ENCODE measurements at regions not wholly inside any gene's neighbourhood (a gene's known extent, or its start where the extent isn't known, plus 50 kb on each side); places are given as distances from the start of the nearest gene placed in this dataset.

GRCh38 chr5:164637931-164638521 is 1132.6 kb downstream of the MAT2B start:
- Histone ChIP-seq H3K4me1 (ENCODE audit: control insufficient read depth in 5 of 5, insufficient read depth in 5 of 5, low read length in 5 of 5) (no peaks in the 10 kb centered on the region), H3K27ac (ENCODE audit: low read depth, low read length) (no peak overlapping the region), H3K9me3 (ENCODE audit: control insufficient read depth in 5 of 5, low read length in 5 of 5) (no peaks in the 10 kb centered on the region), H3K36me3 (ENCODE audit: control insufficient read depth in 5 of 5, insufficient read depth in 5 of 5, low read length in 5 of 5) (no peaks in the 10 kb centered on the region), H3K27me3 (ENCODE audit: control insufficient read depth in 5 of 5, insufficient read depth in 4 of 5, low read length in 5 of 5) (no peaks in the 10 kb centered on the region), H3K9ac (ENCODE audit: low read length in 5 of 5) (no peak overlapping the region), H3K4me3 (ENCODE audit: low read depth in 1 of 5, low read length in 5 of 5) (no peak overlapping the region)

- no peaks in the 10 kb centered on the region for H3K36me3 ChIP-seq (ENCODE audit: control insufficient read depth in 5 of 5, insufficient read depth in 5 of 5, low read length in 5 of 5)
- no peak overlapping the region for H3K27ac ChIP-seq (ENCODE audit: low read depth, low read length)
- H3K27me3 ChIP-seq (ENCODE audit: control insufficient read depth in 5 of 5, insufficient read depth in 4 of 5, low read length in 5 of 5) = no peaks in the 10 kb centered on the region
- no peaks in the 10 kb centered on the region for H3K4me1 ChIP-seq (ENCODE audit: control insufficient read depth in 5 of 5, insufficient read depth in 5 of 5, low read length in 5 of 5)
- H3K4me3 ChIP-seq (ENCODE audit: low read depth in 1 of 5, low read length in 5 of 5) = no peak overlapping the region
- no peak overlapping the region for H3K9ac ChIP-seq (ENCODE audit: low read length in 5 of 5)
- H3K9me3 ChIP-seq (ENCODE audit: control insufficient read depth in 5 of 5, low read length in 5 of 5) = no peaks in the 10 kb centered on the region
These were observed 1143.8 kb downstream of the MAT2B start for GRCh38 chr5:164649266-164649665.

- H3K27ac ChIP-seq (ENCODE audit: low read depth, low read length) = no peak overlapping the region
- H3K36me3 ChIP-seq (ENCODE audit: control insufficient read depth in 5 of 5, insufficient read depth in 5 of 5, low read length in 5 of 5) = no peaks in the 10 kb centered on the region
- H3K9me3 ChIP-seq (ENCODE audit: control insufficient read depth in 5 of 5, low read length in 5 of 5) = no peaks in the 10 kb centered on the region
- H3K9ac ChIP-seq (ENCODE audit: low read length in 5 of 5) = no peak overlapping the region
- H3K4me3 ChIP-seq (ENCODE audit: low read depth in 1 of 5, low read length in 5 of 5) = no peak overlapping the region
- H3K4me1 ChIP-seq (ENCODE audit: control insufficient read depth in 5 of 5, insufficient read depth in 5 of 5, low read length in 5 of 5) = no peaks in the 10 kb centered on the region
- H3K27me3 ChIP-seq (ENCODE audit: control insufficient read depth in 5 of 5, insufficient read depth in 4 of 5, low read length in 5 of 5) = no peaks in the 10 kb centered on the region
These were observed 1145.0 kb downstream of the MAT2B start for GRCh38 chr5:164650427-164650826.

GRCh38 chr5:164651546-164652275 is 1146.3 kb downstream of the MAT2B start:
- H3K9me3 ChIP-seq (ENCODE audit: control insufficient read depth in 5 of 5, low read length in 5 of 5) = no peaks in the 10 kb centered on the region
- H3K27me3 ChIP-seq (ENCODE audit: control insufficient read depth in 5 of 5, insufficient read depth in 4 of 5, low read length in 5 of 5) = no peaks in the 10 kb centered on the region
- H3K4me1 ChIP-seq (ENCODE audit: control insufficient read depth in 5 of 5, insufficient read depth in 5 of 5, low read length in 5 of 5) = no peaks in the 10 kb centered on the region
- no peak overlapping the region for H3K4me3 ChIP-seq (ENCODE audit: low read depth in 1 of 5, low read length in 5 of 5)
- no peaks in the 10 kb centered on the region for H3K36me3 ChIP-seq (ENCODE audit: control insufficient read depth in 5 of 5, insufficient read depth in 5 of 5, low read length in 5 of 5)
- H3K27ac ChIP-seq (ENCODE audit: low read depth, low read length) = no peak overlapping the region
- no peak overlapping the region for H3K9ac ChIP-seq (ENCODE audit: low read length in 5 of 5)

- H3K9ac ChIP-seq (ENCODE audit: low read length in 5 of 5) = no peak overlapping the region
- no peak overlapping the region for H3K27ac ChIP-seq (ENCODE audit: low read depth, low read length)
- H3K4me1 ChIP-seq (ENCODE audit: control insufficient read depth in 5 of 5, insufficient read depth in 5 of 5, low read length in 5 of 5) = no peaks in the 10 kb centered on the region
- H3K4me3 ChIP-seq (ENCODE audit: low read depth in 1 of 5, low read length in 5 of 5) = no peak overlapping the region
- no peaks in the 10 kb centered on the region for H3K36me3 ChIP-seq (ENCODE audit: control insufficient read depth in 5 of 5, insufficient read depth in 5 of 5, low read length in 5 of 5)
- no peaks in the 10 kb centered on the region for H3K9me3 ChIP-seq (ENCODE audit: control insufficient read depth in 5 of 5, low read length in 5 of 5)
- no peaks in the 10 kb centered on the region for H3K27me3 ChIP-seq (ENCODE audit: control insufficient read depth in 5 of 5, insufficient read depth in 4 of 5, low read length in 5 of 5)
These were observed 1146.8 kb downstream of the MAT2B start for GRCh38 chr5:164652276-164652660.

- H3K27ac ChIP-seq (ENCODE audit: low read depth, low read length) = no peak overlapping the region
- H3K4me3 ChIP-seq (ENCODE audit: low read depth in 1 of 5, low read length in 5 of 5) = no peak overlapping the region
- no peaks in the 10 kb centered on the region for H3K36me3 ChIP-seq (ENCODE audit: control insufficient read depth in 5 of 5, insufficient read depth in 5 of 5, low read length in 5 of 5)
- H3K9me3 ChIP-seq (ENCODE audit: control insufficient read depth in 5 of 5, low read length in 5 of 5) = no peaks in the 10 kb centered on the region
- no peak overlapping the region for H3K9ac ChIP-seq (ENCODE audit: low read length in 5 of 5)
- H3K4me1 ChIP-seq (ENCODE audit: control insufficient read depth in 5 of 5, insufficient read depth in 5 of 5, low read length in 5 of 5) = no peaks in the 10 kb centered on the region
- H3K27me3 ChIP-seq (ENCODE audit: control insufficient read depth in 5 of 5, insufficient read depth in 4 of 5, low read length in 5 of 5) = no peaks in the 10 kb centered on the region
These were observed 1158.0 kb downstream of the MAT2B start for GRCh38 chr5:164663198-164663989.

GRCh38 chr5:164671640-164672039 is 1166.2 kb downstream of the MAT2B start:
- Histone ChIP-seq H3K9me3 (ENCODE audit: control insufficient read depth in 5 of 5, low read length in 5 of 5) (no peaks in the 10 kb centered on the region), H3K4me3 (ENCODE audit: low read depth in 1 of 5, low read length in 5 of 5) (no peak overlapping the region), H3K4me1 (ENCODE audit: control insufficient read depth in 5 of 5, insufficient read depth in 5 of 5, low read length in 5 of 5) (no peaks in the 10 kb centered on the region), H3K36me3 (ENCODE audit: control insufficient read depth in 5 of 5, insufficient read depth in 5 of 5, low read length in 5 of 5) (no peaks in the 10 kb centered on the region), H3K9ac (ENCODE audit: low read length in 5 of 5) (no peak overlapping the region), H3K27ac (ENCODE audit: low read depth, low read length) (no peak overlapping the region), H3K27me3 (ENCODE audit: control insufficient read depth in 5 of 5, insufficient read depth in 4 of 5, low read length in 5 of 5) (no peaks in the 10 kb centered on the region)

- H3K36me3 ChIP-seq (ENCODE audit: control insufficient read depth in 5 of 5, insufficient read depth in 5 of 5, low read length in 5 of 5) = no peaks in the 10 kb centered on the region
- H3K4me3 ChIP-seq (ENCODE audit: low read depth in 1 of 5, low read length in 5 of 5) = no peak overlapping the region
- no peaks in the 10 kb centered on the region for H3K27me3 ChIP-seq (ENCODE audit: control insufficient read depth in 5 of 5, insufficient read depth in 4 of 5, low read length in 5 of 5)
- H3K9me3 ChIP-seq (ENCODE audit: control insufficient read depth in 5 of 5, low read length in 5 of 5) = no peaks in the 10 kb centered on the region
- H3K27ac ChIP-seq (ENCODE audit: low read depth, low read length) = no peak overlapping the region
- no peaks in the 10 kb centered on the region for H3K4me1 ChIP-seq (ENCODE audit: control insufficient read depth in 5 of 5, insufficient read depth in 5 of 5, low read length in 5 of 5)
- H3K9ac ChIP-seq (ENCODE audit: low read length in 5 of 5) = no peak overlapping the region
These were observed 1166.8 kb downstream of the MAT2B start for GRCh38 chr5:164672205-164672604.

GRCh38 chr5:164672931-164673694 is 1167.7 kb downstream of the MAT2B start:
- Histone ChIP-seq H3K27me3 (ENCODE audit: control insufficient read depth in 5 of 5, insufficient read depth in 4 of 5, low read length in 5 of 5) (no peaks in the 10 kb centered on the region), H3K27ac (ENCODE audit: low read depth, low read length) (no peak overlapping the region), H3K9me3 (ENCODE audit: control insufficient read depth in 5 of 5, low read length in 5 of 5) (no peaks in the 10 kb centered on the region), H3K9ac (ENCODE audit: low read length in 5 of 5) (no peak overlapping the region), H3K4me3 (ENCODE audit: low read depth in 1 of 5, low read length in 5 of 5) (no peak overlapping the region), H3K4me1 (ENCODE audit: control insufficient read depth in 5 of 5, insufficient read depth in 5 of 5, low read length in 5 of 5) (no peaks in the 10 kb centered on the region), H3K36me3 (ENCODE audit: control insufficient read depth in 5 of 5, insufficient read depth in 5 of 5, low read length in 5 of 5) (no peaks in the 10 kb centered on the region)

GRCh38 chr5:164679461-164679860 is 1174.0 kb downstream of the MAT2B start:
- no peak overlapping the region for H3K27ac ChIP-seq (ENCODE audit: low read depth, low read length)
- H3K36me3 ChIP-seq (ENCODE audit: control insufficient read depth in 5 of 5, insufficient read depth in 5 of 5, low read length in 5 of 5) = no peaks in the 10 kb centered on the region
- no peaks in the 10 kb centered on the region for H3K9me3 ChIP-seq (ENCODE audit: control insufficient read depth in 5 of 5, low read length in 5 of 5)
- no peaks in the 10 kb centered on the region for H3K27me3 ChIP-seq (ENCODE audit: control insufficient read depth in 5 of 5, insufficient read depth in 4 of 5, low read length in 5 of 5)
- H3K4me1 ChIP-seq (ENCODE audit: control insufficient read depth in 5 of 5, insufficient read depth in 5 of 5, low read length in 5 of 5) = no peaks in the 10 kb centered on the region
- no peak overlapping the region for H3K9ac ChIP-seq (ENCODE audit: low read length in 5 of 5)
- H3K4me3 ChIP-seq (ENCODE audit: low read depth in 1 of 5, low read length in 5 of 5) = no peak overlapping the region

All from subcutaneous abdominal adipose tissue (tissue), 5 donors.